ENCODE measurements at regions not wholly inside any gene's neighbourhood (a gene's known extent, or its start where the extent isn't known, plus 50 kb on each side); places are given as distances from the start of the nearest gene placed in this dataset.
"Not testable (repeated sequence)": the region's sequence is repeated elsewhere in the genome, so short reads cannot be mapped to it uniquely, and the experiment has no call there.

DNA sequence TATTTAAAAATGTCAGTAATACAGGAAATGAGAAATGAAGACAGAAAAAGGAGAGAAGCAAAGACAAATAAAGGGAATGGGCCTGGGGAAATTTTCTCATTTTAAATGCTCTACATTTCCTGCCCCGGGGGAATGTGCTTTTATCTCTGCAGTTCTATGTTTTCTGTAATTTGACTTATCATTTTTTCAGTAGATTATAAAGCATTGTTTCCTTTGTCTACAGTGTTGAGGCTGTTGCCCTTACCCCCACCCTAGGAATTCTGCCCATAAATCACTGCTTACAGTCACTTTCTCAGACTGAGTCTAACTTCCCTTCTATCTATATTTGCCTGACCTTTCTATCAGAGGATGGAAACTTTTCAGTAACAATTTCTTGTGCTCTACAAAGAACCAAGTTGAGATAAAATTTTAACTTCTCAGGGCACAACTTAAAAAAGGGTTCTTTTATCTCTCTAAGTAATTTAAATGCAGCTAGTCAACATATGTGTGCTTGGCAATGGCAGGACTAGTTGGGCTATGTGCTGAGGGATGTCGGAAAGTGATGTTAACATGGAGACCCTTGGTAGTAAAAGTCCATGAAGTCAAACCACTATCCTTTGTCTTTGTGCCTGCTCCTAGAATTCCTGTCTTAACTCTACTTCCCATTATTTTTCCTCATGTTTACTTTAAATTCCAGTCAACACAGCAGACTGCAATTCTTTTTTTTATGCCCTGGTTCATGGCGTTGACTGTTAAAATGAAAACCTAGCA, 146.5 kb upstream of the MMADHC start:
- peak; percentile 74 for DNase-seq

DNA sequence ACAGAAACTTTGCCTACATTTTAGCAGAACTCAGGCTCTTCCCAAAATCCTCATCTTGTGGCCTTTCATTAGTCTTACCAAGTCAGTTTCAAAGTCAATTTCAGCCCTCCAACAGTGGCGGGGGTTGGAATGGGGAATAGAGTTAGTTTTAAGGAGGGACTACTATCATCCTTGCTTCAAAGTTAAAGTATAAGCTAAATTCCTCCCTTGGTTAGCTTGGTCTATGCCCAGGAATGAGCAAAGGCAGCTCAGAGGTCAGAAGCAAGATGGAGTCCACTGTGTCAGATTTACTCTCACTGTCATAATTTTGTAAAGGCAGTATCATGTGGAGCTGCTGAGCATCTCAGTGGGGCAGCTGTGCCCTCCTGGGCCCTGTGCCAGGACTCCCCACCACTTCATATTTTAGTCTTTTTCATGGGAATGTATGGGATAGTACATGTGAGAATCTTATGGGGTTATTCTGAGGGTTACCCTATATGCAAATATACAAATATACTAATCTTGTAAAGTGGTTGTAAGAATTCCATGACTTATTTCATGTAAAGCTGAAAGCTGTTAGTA, 145.2 kb upstream of the MMADHC start:
- no peak for DNase-seq

DNA sequence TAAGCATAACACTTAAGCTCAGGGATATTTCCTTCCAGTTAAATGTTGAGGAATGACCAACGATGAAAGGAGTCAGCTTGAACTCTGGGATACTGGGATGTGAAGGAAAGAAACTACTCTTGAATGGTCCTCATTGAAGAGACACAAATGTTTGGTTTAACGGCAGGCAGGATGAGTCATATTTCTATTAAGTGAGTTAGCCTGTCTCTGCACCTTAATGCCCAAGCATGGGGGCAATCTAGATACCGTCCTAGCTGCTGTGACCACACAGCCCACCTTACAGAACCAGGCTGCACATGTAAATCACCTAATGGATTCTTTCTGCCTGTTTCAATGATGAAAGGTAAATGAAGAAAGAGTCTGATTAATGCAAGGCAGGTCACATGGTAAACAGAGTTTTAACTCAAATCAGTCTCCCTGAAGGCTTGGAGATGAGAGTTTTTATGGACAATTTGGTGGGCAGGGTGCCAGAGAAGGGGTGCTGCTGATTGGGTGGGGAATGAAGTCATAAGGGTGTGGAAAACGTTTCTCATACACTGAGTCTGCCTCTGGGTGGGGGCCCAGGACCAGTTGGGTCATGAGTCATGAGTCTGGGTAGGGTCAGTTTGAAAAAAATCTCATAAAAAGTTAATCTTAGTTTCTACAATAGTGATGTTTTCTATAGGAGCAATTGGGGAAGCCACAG, 144.6 kb upstream of the MMADHC start:
- peak; percentile 66 for DNase-seq

DNA sequence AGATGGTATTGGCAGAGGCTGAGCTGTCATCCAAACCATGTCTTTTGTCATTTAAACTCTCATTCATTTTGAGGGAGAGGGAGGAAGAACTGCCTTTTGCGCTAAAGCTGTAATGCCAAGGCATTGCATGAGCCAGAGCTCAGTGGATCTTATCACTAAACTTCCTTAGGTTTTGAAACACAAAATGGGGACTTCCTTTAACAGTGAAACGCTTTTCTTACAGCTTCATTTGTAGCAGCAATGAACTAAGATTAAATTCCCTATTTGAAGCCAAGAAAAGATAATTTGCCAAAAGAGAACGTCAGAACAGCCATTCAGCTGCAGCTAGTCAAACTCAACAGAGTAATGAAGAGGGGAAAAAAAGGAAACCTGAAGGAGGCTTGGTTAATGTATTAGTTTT, 143.5 kb upstream of the MMADHC start:
- DNase-seq: no peak

DNA sequence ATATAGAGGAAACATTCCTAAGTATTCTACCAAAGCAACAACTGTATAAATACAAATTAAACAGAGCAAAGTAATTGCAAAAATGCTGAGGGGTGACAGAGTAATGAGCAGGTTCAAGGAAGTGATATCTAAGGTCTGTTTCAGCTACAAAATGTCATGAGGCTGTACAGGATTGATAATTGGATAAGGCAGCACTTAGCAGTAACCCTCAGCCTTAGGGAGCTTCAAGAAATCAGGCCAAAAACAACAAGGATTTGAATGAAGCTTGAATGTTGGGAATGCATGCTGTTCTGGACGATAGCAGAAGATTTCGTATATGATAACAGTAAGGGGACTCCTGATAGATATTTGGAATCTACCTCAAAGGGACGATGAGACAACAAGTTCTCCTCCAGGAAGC, 142.0 kb upstream of the MMADHC start:
- no peak for DNase-seq

DNA sequence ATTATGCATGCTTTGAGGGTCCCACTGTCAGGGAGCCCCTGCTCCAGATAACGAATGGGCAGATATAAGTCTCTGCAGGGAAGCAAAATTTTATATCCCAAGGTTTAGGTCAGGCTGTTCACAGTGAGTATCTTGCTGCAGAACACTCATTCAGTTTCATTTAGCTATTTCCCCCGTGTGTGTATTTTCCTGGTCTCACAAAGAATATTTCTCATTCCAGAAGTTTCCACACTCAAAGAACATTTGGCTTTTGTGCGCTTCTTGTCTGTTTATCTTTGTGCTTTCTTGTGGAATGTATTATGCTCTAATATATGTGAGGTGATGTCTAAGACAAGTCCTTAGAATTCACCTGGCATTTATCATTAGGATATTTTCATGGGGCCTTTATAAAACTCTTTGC, 140.4 kb upstream of the MMADHC start:
- no peak for DNase-seq

DNA sequence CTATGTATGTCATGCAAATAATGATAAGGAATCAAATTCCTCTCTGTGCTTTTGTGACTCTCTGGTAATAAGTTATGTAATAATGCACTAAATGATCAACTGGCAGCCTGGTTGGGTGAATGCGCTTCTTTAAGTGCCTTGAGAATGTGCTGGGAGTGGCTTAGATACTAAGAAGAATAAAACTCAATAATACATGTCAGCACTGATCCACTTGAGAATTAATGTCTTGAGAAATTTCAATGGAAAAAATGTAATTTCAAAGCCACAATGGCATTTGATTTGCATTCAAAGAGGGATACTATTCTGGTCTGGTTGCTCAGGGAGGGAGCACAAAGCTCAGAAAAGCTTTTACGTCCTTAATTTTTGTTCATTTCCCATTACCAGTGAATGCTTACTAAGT, 137.7 kb upstream of the MMADHC start:
- DNase-seq: peak; percentile 43

DNA sequence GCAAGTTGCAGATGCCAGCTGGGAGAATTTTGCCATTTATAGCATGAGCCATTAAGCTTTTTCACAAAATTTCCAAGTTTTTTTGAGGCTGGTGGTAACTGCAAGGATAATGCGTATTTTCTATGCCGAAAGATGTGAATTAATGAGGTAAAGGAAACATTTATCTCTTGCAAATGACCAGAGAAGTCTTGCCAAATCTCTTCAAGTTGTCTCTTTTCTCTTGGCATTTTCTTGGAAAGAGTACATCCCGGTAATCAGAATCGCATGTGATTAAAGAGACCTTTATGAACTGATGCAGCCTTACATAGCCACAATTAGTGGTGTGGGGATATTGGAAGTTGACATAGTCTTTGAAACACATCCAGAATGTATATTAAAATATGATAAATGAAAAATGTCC, 136.5 kb upstream of the MMADHC start:
- DNase-seq: no peak

DNA sequence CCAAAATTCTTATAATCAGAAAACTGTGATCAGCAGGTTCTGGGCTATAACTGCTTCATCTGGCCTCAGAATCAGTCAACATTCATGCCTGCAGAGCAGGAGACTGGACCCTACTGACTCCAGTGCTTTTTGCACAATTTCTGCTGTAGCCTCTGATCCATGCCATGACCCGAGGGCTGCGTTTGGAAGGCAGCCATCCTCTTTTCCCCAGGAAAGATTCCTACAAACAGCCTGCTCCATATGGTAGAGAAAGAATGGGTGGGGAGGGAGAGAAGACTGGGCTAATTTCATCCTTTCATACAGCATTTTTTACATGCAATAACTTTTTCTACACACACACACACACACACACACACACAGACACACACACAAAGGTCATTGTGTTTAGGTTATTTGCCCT, 133.0 kb upstream of the MMADHC start:
- no peak for DNase-seq

DNA sequence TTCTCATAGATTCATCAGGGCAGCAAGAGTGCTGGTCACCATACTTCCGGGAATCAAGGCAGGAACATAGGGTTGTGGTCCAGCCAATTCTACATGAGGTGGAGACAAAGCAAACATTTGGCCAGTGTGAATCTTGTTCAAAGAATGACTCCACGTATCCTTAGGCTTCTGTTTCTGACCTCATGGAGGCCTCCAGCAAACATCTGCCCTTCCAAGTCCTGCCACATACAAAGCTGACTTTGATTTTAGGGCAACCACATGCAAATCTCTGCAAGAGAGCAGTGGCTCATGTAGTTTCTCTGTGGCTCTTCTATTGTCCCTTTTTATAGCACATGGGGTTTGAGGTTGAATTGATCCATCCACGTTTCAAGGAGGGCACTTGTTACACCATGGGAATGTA, 132.1 kb upstream of the MMADHC start:
- no peak for DNase-seq

DNA sequence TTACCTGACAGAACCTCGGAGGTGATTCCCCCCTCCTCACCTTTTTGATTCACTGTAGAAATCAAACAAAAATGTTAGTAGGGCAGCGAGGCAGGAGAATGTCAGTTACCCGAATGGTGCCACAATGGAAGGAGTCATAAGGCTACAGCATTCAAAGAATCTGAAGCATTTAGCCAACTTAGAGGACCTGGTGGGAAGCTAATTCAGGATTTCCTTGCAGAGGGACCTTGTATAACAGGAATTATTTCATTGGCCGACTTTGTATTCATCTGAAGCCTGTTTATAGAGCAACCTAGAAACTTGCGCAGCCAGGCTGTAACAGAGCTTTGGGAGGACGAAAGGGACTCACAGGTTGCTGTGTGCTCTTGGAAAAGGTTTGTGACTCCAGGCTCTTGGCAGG, 129.1 kb upstream of the MMADHC start:
- no peak for DNase-seq

DNA sequence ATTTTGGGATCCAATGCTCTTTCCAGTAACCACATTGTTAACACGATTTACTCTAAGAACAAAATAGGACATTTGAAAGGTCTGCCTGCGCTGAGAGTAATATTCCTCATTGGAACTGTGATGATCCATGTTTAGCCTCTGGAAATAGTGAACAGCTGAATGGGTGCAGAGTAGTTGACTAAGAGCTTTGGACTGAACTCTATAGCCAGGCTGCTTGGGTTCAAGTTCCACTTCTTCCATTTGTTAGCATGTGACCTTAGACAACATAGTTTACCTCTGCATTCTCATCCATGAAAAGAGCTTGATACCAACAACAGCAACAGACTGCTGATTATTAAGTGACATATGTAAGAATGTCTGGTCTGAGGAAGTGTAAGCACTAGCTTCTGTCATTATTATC, 128.3 kb upstream of the MMADHC start:
- no peak for DNase-seq

DNA sequence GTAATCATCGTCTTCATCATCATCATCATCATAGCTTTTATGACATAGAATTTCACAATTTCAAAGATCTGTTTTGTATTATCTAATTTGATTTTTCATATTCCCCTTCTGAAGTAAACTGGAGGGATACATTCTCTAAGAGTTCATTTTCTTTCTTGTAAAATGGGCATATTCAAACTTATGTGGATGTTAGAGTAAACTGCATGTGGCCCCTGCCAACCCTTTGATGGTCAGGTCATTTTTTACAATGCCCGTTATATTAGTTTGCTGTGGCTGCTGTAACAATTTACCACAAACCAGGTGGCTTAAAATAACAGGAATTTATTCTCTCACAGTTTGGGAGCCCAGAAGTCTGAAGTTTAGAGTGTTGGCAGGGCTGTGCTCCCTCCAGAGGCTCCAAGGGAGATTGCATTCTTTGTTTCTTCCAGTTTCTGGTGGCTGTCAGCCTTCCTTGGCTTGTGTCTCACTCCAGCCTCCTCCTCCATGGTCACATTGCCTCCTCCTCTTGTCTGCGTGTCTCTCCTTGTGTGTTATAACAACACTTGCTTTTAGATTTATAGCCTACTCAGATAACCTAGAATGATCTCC, 127.5 kb upstream of the MMADHC start:
- peak; percentile 53 for DNase-seq

DNA sequence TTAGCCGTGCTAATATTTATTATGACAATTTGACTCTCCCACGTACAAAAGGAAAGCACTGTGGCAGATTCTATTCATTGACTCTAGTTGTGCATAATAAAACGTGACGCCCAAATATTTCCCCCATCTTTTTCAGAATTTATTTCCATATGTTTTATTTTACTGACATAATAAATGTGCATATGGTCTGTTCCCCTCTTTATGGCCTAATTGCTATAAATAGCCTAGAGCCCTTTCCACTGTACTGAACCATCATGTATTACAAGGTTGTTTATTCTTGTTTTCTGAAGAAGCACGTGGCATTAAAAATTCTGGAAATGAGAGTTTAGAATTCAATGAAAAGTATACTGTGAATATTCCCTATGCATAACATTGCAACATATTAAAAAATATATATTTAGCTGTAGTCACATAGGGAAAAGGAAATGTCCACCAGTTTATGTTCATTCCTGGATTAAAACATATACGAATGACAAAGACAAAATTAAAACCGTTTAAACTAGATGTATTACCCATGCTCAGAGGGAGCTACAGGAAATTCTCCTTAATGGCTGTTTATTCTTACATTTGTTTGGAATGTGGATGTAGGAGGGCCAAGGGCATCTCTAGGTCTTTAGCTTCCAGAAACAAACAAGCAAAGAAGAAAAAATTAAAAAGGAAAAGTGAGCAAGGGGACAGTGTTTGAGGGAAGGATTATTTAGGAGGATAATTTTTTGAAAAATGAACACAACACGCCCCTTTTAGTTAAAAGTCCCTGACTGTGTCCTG, 122.1 kb upstream of the MMADHC start:
- DNase-seq: no peak

DNA sequence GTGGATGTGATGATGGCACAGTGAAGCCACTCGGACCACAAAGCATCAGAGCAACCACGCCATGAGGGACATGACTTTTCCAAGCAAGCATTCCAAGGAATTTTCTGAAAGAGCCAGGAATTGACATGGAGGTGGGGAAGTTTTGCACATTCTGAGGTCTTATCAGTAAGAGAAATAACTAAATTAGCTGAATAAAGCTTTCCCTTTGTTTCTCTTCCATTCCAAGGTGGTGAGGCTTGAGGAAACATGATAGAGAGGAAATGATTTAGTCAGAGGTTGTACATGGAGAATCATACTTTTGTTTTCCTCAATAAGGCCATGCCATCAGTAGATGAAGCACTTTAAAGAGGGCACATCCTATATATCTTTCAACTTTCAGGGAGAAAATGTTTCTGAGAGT, 115.7 kb upstream of the MMADHC start:
- DNase-seq: peak; percentile 11

DNA sequence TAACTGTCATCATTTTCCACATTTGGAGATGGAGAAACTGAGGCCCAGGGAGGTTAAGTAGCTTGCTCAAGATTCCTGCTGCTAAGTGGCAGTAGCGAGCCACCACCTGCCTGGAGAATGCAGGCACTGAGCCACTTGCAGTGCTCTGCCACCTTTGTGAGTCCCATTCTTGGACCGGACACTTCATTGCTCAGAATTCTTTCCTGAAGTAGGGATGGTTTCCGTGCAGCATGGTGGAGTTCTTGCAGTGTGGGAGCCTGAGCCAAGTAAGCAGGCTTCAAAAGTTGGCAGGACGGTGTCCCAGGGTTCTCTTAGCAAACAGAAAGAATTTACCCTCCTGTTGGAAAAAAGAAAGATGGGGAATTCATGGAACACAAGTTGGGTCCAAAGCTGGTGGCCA, 115.0 kb upstream of the MMADHC start:
- DNase-seq: no peak

DNA sequence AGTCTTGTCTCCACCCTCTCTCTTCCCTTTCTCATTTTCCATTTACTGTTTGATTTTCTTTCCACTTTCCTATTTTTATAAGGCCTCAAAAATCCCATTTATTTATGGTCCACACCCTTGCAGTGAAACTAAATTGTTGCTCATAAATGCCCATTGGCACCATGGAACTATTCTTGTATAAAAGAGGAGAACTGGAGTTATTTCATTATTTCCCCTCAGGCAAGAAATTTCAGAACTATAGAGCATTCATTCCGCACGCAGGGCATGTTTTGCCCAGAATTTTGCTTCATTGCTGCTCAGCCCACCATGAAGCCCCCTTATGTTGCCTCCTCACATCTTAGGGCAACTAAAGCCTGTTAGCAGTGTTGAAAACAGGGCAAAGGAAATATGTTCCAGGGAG, 113.7 kb upstream of the MMADHC start:
- DNase-seq: no peak

DNA sequence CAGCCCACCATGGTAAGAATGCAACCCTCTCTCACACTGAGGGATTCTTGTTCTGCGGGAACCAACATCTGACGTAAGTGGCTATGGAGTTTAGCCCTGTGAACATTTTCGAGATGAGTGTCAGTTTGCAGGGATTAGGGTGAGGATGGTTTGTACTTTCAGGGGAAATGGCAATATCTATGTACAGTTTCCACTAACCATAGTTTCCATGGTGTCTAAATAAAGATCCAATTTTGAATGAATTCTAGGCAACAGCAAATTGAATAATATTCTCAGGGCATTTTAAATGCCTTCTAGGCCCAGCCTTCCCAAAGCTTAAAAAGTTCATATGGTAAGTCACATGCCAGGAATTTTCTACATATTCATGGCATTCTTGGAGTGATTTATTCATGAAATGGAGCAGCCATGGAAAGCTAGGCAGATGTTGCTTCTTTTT, 105.4 kb upstream of the MMADHC start:
- DNase-seq: peak; percentile 73

DNA sequence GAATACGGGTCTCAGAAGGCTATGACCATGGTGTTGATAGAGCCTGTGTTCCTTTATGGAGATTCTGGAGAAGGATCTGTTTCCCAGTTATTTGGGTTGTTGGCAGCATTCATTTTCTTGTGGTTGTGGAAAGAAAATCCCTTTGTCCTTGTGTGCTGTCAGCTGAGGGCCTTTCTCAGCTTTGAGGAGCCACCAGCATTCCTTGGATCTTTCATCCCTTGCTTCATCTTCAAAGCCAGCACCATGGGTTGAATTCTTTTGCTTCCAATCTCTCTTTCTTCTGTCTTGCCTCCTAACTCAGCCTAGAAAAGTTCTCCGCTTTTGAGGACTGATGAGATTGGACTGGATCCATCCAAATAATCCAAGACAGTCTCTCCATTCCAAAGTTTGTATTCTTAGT, 103.2 kb upstream of the MMADHC start:
- peak; percentile 26 for DNase-seq

DNA sequence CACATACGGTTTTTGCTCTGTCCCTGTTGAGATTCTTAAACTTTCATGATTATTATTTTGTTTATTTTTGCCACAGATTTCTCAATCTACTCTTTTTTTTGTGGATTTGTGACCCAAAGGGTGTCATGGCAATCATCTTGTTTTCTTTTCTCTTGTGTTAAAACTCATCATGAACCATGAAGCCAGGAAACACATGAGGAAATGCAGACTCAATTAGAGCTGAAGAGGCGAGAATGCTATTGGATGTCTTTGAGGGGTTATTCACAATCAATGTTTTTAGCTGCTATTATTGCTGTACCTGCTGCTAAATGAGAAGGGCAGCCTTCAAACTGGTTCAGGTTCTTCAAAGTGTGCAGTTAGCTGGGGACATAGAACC, 99.5 kb upstream of the MMADHC start:
- no peak for DNase-seq

DNA sequence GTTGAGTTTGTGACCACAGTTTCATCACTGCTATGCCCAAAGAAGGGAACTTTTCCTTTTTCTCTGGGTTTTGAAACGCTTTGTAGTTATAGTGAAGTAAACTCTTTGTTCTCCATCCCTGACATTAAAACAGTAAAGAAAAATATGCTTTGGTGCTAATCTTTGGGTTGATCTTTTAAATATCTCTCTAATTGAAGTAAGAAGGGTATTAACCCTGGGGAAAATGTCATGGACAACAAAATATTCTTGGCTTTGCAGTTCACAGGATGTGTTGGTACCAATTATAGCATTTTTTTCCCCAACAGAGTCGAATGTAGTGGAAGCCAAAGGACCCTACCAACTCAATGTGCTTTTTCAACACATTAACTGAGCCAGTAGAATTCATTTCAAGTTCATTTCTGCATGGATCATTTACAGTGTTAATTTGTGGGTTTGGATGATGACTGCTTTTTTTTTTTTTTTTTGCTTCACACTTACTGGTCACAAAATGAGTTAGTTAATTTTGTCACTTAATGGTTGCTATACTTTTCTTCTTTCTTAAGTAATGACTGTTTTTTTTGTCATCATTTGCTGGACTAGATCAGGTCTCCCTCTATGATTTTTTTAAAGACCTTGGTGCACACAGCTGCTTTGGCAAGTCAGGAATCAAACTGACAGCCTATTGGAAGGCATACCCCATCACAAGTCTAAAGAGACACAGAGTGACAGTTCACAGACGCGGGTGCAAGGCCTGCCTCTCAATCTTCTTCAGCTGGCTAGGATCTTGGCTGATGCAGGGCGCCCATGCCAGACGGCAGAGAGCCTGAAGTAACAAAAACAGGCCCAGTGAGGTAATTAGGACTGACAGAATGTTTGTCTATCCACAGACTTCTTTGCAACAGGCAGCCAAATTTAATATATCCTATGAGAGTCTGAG, 98.8 kb upstream of the MMADHC start:
- no peak for DNase-seq

DNA sequence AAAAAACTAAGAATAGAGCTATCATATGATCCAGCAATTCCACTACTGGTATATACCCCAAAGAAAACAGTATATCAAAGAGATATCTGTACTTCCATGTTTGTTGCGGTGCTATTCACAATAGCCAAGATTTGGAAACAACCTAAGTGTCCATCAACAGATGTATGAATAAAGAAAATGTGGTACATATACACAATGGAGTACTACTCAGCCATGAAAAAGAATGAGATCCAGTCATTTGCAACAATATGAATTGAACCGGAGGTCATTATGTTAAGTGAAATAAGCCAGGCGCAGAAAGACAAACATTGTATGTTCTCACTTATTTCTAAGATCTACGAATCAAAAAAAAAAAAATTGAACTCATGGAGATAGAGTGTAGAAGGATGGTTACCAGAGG, 97.8 kb upstream of the MMADHC start:
- not testable (repeated sequence) for DNase-seq

All from fibroblast of upper back skin (primary cell).